PC-9 (cell line): ENCODE measurements at regions not wholly inside any gene's neighbourhood (a gene's known extent, or its start where the extent isn't known, plus 50 kb on each side); places are given as distances from the start of the nearest gene placed in this dataset.

Source experiments
- EZH2 ChIP-seq: fragments of 200-600 bp; sonication (generic); IDR thresholded peaks from 2 replicates; pipeline ENCODE4 v1.8.0; 2017; ENCODE audit warnings: antibody characterized with exemption, low read depth
- TF ChIP-seq, protein P1 (sequence below): fragments of 200-600 bp; sonication (generic); conservative IDR thresholded peaks from 2 replicates; pipeline ENCODE4 v1.6.1; 2017; ENCODE audit warnings: mixed run types, antibody characterized with exemption, mild to moderate bottlenecking, moderate library complexity

DNA sequence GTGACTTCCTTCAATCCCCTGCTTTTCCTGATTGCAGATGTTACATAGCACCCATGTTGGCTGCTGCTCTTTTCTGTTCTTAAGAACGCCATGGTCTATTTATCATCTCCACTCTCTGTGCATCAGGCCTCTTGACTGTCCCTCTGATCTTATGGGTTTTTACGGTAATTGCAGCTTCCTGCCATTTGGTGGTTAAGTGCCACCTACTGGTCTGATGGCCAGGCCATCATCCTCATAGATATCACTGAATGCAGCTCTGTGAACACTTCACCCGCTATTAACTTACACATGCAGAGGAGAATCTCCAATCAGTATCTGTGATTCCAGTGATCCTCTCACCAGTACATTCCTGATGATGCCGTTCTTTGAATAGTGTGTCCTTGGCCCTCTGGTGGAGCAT lies 382.4 kb downstream of the TRAM1L1 start:
- TF ChIP-seq, protein P1, sequence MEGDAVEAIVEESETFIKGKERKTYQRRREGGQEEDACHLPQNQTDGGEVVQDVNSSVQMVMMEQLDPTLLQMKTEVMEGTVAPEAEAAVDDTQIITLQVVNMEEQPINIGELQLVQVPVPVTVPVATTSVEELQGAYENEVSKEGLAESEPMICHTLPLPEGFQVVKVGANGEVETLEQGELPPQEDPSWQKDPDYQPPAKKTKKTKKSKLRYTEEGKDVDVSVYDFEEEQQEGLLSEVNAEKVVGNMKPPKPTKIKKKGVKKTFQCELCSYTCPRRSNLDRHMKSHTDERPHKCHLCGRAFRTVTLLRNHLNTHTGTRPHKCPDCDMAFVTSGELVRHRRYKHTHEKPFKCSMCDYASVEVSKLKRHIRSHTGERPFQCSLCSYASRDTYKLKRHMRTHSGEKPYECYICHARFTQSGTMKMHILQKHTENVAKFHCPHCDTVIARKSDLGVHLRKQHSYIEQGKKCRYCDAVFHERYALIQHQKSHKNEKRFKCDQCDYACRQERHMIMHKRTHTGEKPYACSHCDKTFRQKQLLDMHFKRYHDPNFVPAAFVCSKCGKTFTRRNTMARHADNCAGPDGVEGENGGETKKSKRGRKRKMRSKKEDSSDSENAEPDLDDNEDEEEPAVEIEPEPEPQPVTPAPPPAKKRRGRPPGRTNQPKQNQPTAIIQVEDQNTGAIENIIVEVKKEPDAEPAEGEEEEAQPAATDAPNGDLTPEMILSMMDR, result no peak
- TF ChIP-seq EZH2, result no peak
